ENCODE measurements at regions not wholly inside any gene's neighbourhood (a gene's known extent, or its start where the extent isn't known, plus 50 kb on each side); places are given as distances from the start of the nearest gene placed in this dataset.
"Not testable (repeated sequence)": the region's sequence is repeated elsewhere in the genome, so short reads cannot be mapped to it uniquely, and the experiment has no call there.

DNA sequence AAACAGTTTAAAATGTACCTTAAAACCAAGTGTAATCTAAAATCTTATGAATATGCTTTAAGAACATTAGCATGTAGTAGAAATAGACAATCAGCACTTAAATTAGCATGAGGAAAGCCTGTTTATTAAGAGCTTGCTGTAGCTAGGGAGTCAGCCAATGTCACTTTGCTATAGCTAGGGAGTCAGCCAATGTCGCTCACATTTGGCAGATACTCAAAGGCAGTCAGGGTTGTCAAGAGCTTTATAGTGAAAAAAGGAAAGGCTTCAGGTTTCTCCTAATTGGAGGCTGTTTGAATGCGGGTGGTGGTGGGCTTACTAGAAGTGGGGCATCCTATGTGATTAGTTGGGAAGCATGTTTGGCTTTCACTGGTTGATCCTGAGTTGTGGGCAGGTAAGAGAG lies 226.2 kb upstream of the DGKB start:
- TF ChIP-seq, protein P1, sequence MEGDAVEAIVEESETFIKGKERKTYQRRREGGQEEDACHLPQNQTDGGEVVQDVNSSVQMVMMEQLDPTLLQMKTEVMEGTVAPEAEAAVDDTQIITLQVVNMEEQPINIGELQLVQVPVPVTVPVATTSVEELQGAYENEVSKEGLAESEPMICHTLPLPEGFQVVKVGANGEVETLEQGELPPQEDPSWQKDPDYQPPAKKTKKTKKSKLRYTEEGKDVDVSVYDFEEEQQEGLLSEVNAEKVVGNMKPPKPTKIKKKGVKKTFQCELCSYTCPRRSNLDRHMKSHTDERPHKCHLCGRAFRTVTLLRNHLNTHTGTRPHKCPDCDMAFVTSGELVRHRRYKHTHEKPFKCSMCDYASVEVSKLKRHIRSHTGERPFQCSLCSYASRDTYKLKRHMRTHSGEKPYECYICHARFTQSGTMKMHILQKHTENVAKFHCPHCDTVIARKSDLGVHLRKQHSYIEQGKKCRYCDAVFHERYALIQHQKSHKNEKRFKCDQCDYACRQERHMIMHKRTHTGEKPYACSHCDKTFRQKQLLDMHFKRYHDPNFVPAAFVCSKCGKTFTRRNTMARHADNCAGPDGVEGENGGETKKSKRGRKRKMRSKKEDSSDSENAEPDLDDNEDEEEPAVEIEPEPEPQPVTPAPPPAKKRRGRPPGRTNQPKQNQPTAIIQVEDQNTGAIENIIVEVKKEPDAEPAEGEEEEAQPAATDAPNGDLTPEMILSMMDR (IDR thresholded peaks at IDR 0.05) = no peak
- no peak for TF ChIP-seq POLR2A (IDR thresholded peaks at IDR 0.05)
- Histone ChIP-seq H3K36me3 (replicated peaks in 1 of 2; ENCODE audit: insufficient read depth in 1 of 2, low read depth in 2 of 2) (no peaks in the 10 kb centered on the region), H3K4me1 (no peaks in the 10 kb centered on the region), H3K27me3 (no peaks in the 10 kb centered on the region), H3K27ac (no peak overlapping the region), H3K4me3 (no peak overlapping the region), H3K9me3 (no peaks in the 10 kb centered on the region)
- intact Hi-C loops (cut with DNase I) = no loop called here
- no peak for ATAC-seq
- no peak for DNase-seq
- WGBS, 2 donors = 42 to 61% methylated on average over 2 of the region's 2 CpGs

GRCh38 chr7:15126653-15127052 lies 224.1 kb upstream of the DGKB start:
- H3K36me3 ChIP-seq (replicated peaks in 1 of 2; ENCODE audit: insufficient read depth in 1 of 2, low read depth in 2 of 2); H3K27me3 ChIP-seq; H3K27ac ChIP-seq; H3K4me3 ChIP-seq; H3K4me1 ChIP-seq; intact Hi-C loops (cut with DNase I); H3K9me3 ChIP-seq; DNase-seq; ATAC-seq: not testable (repeated sequence)
- 8 to 28% methylated on average over 1 of the region's 1 CpG for WGBS, 2 donors

- TF ChIP-seq, protein P1 (IDR thresholded peaks at IDR 0.05) = no peak
- no peak for TF ChIP-seq POLR2A (IDR thresholded peaks at IDR 0.05)
- intact Hi-C loops (cut with DNase I) = no loop called here
- no peak for DNase-seq
- Histone ChIP-seq H3K4me3 (no peak overlapping the region), H3K9me3 (no peaks in the 10 kb centered on the region), H3K27ac (no peak overlapping the region), H3K36me3 (replicated peaks in 1 of 2; ENCODE audit: insufficient read depth in 1 of 2, low read depth in 2 of 2) (no peaks in the 10 kb centered on the region), H3K27me3 (no peaks in the 10 kb centered on the region), H3K4me1 (no peaks in the 10 kb centered on the region)
- WGBS, 2 donors = 18 to 52% methylated on average over 3 of the region's 3 CpGs
- ATAC-seq = no peak
These were observed 221.3 kb upstream of the DGKB start for GRCh38 chr7:15123901-15124300.

DNA sequence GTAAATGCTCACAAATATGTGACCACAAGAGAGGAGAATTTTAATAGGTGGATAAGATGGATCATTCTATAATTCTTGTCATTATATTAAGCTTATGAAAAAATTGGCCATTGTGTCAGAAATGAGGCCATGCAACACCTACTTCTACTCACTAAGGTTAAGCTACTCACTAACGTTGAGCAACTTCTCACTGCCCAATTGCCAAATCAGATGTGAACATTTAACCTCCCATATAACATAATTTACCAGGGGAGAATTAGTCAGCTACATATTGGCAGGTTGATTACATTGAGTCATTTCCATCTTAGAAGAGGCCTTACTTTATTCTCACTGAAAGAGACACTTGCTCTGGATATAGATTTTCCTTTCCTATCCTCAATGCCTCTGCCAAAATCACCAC lies 211.2 kb upstream of the DGKB start:
- ATAC-seq (no peak), DNase-seq (no peak)
- H3K4me1 ChIP-seq = no peaks in the 10 kb centered on the region
- no peaks in the 10 kb centered on the region for H3K27me3 ChIP-seq
- intact Hi-C loops (cut with DNase I) = no loop called here
- TF ChIP-seq POLR2A (IDR thresholded peaks at IDR 0.05) = no peak
- TF ChIP-seq, protein P1 (IDR thresholded peaks at IDR 0.05) = no peak
- 57 to 59% methylated on average over 1 of the region's 1 CpG for WGBS, 2 donors
- H3K9me3 ChIP-seq = no peaks in the 10 kb centered on the region
- no peaks in the 10 kb centered on the region for H3K36me3 ChIP-seq (replicated peaks in 1 of 2; ENCODE audit: insufficient read depth in 1 of 2, low read depth in 2 of 2)
- no peak overlapping the region for H3K27ac ChIP-seq
- no peak overlapping the region for H3K4me3 ChIP-seq

- Histone ChIP-seq H3K9me3 (no peaks in the 10 kb centered on the region), H3K27ac (no peak overlapping the region), H3K4me3 (no peak overlapping the region), H3K4me1 (no peaks in the 10 kb centered on the region), H3K36me3 (replicated peaks in 1 of 2; ENCODE audit: insufficient read depth in 1 of 2, low read depth in 2 of 2) (no peaks in the 10 kb centered on the region), H3K27me3 (no peaks in the 10 kb centered on the region)
- no peak for DNase-seq
- TF ChIP-seq, protein P1 (IDR thresholded peaks at IDR 0.05) = no peak
- TF ChIP-seq POLR2A (IDR thresholded peaks at IDR 0.05) = no peak
- intact Hi-C loops (cut with DNase I) = no loop called here
- 57 to 71% methylated on average over 3 of the region's 3 CpGs for WGBS, 2 donors
- ATAC-seq = no peak
These were observed 203.2 kb upstream of the DGKB start for GRCh38 chr7:15105711-15106110.
